PC-3 (cell line): ENCODE measurements at regions not wholly inside any gene's neighbourhood (a gene's known extent, or its start where the extent isn't known, plus 50 kb on each side); places are given as distances from the start of the nearest gene placed in this dataset.

Experiments
- CTCF ChIP-seq: fragments of 300-600 bp; sonication (generic); conservative IDR thresholded peaks from 2 replicates; pipeline ENCODE4 v1.5.1; 2017; ENCODE audit warnings: antibody characterized with exemption, low read depth, mild to moderate bottlenecking, low read length
- EZH2phosphoT487 ChIP-seq: fragments of 300-600 bp; sonication (generic); IDR thresholded peaks from 2 replicates; pipeline ENCODE4 v1.6.1; 2018; ENCODE audit warnings: mild to moderate bottlenecking, antibody characterized with exemption, low read length, borderline replicate concordance

- TF ChIP-seq EZH2phosphoT487 (no peak), CTCF (no peak)
Observed at GRCh38 chr6:23620911-23621401, 505.1 kb upstream of the NRSN1 start.
